MM.1S (cell line): ENCODE measurements at regions not wholly inside any gene's neighbourhood (a gene's known extent, or its start where the extent isn't known, plus 50 kb on each side); places are given as distances from the start of the nearest gene placed in this dataset.
"Not testable (repeated sequence)": the region's sequence is repeated elsewhere in the genome, so short reads cannot be mapped to it uniquely, and the experiment has no call there.

Experiments
- DNase-seq: peaks from one replicate; pipeline ENCODE4 v3.0.0-alpha.2; 2015
- H2AFZ ChIP-seq: fragments of 300-600 bp; sonication (generic); 2 replicates; pipeline ENCODE4 v1.6.0; 2016; ENCODE audit warnings: antibody characterized with exemption, low read length
- H3F3A ChIP-seq: fragments of 300-600 bp; sonication (generic); 2 replicates; pipeline ENCODE4 v1.6.1; 2016; ENCODE audit warnings: mild to moderate bottlenecking, antibody characterized with exemption, low read length, moderate library complexity, mixed read lengths; ENCODE audit not compliant: insufficient read depth
- H3K27ac ChIP-seq: fragments of 300-600 bp; sonication (generic); 2 replicates; pipeline ENCODE4 v1.5.1; 2016; ENCODE audit warnings: mild to moderate bottlenecking, low read length
- H3K27me3 ChIP-seq: fragments of 300-600 bp; sonication (generic); replicated peaks from 2 replicates; pipeline ENCODE4 v1.6.0; 2016; ENCODE audit warnings: low read length; ENCODE audit not compliant: insufficient read depth
- H3K36me3 ChIP-seq: fragments of 300-600 bp; sonication (generic); replicated peaks from 2 replicates; pipeline ENCODE4 v1.6.1; 2016; ENCODE audit warnings: mild to moderate bottlenecking, low read length, mixed read lengths; ENCODE audit not compliant: insufficient read depth
- H3K4me1 ChIP-seq: fragments of 300-600 bp; sonication (generic); 2 replicates; pipeline ENCODE4 v1.6.1; 2016; ENCODE audit warnings: low read length, mixed read lengths
- H3K4me2 ChIP-seq: fragments of 300-600 bp; sonication (generic); 2 replicates; pipeline ENCODE4 v1.6.0; 2016; ENCODE audit warnings: low read depth, low read length
- H3K4me3 ChIP-seq: fragments of 300-600 bp; sonication (generic); 2 replicates; pipeline ENCODE4 v1.5.1; 2016; ENCODE audit warnings: low read length, mixed read lengths
- H3K79me2 ChIP-seq: fragments of 300-600 bp; sonication (generic); 2 replicates; pipeline ENCODE4 v1.6.1; 2016; ENCODE audit warnings: mixed run types, low read length, mixed read lengths
- H3K9ac ChIP-seq: fragments of 300-600 bp; sonication (generic); 2 replicates; pipeline ENCODE4 v1.6.1; 2016; ENCODE audit warnings: low read length, mixed read lengths
- H3K9me2 ChIP-seq: fragments of 300-600 bp; sonication (generic); replicated peaks from 2 replicates; pipeline ENCODE4 v1.6.1; 2016; ENCODE audit warnings: mild to moderate bottlenecking, low read length, mixed read lengths; ENCODE audit not compliant: insufficient read depth
- H3K9me3 ChIP-seq: fragments of 300-600 bp; sonication (generic); replicated peaks from 2 replicates; pipeline ENCODE4 v1.6.1; 2016; ENCODE audit warnings: mild to moderate bottlenecking, low read length, mixed read lengths; ENCODE audit not compliant: insufficient read depth
- H4K20me1 ChIP-seq: fragments of 300-600 bp; sonication (generic); 2 replicates; pipeline ENCODE4 v1.6.1; 2016; ENCODE audit warnings: mild to moderate bottlenecking, low read length, moderate library complexity, mixed read lengths; ENCODE audit not compliant: insufficient read depth
- CTCF ChIP-seq: fragments of 300-600 bp; sonication (generic); IDR thresholded peaks from 2 replicates; pipeline ENCODE4 v1.5.1; 2016; ENCODE audit warnings: antibody characterized with exemption, low read length, mixed read lengths
- EZH2 ChIP-seq: fragments of 300-600 bp; sonication (generic); optimal IDR thresholded peaks from 2 replicates; pipeline ENCODE3; 2017; ENCODE audit warnings: low read depth, mild to moderate bottlenecking, antibody characterized with exemption, low read length, mixed read lengths
- EZH2phosphoT487 ChIP-seq: fragments of 300-600 bp; sonication (generic); IDR thresholded peaks from 2 replicates; pipeline ENCODE4 v1.6.1; 2018; ENCODE audit warnings: antibody characterized with exemption, low read length

- Histone ChIP-seq H4K20me1 (no peaks in the 10 kb centered on the region), H3K4me3 (no peak overlapping the region), H2AFZ (no peak overlapping the region), H3K36me3 (no peaks in the 10 kb centered on the region), H3K4me2 (no peak overlapping the region), H3K27me3 (no peaks in the 10 kb centered on the region), H3K9me3 (no peaks in the 10 kb centered on the region), H3K79me2 (no peaks in the 10 kb centered on the region), H3F3A (no peaks in the 10 kb centered on the region), H3K27ac (no peak overlapping the region), H3K9ac (no peak overlapping the region), H3K4me1 (no peaks in the 10 kb centered on the region), H3K9me2 (no peaks in the 10 kb centered on the region)
- no peak for TF ChIP-seq EZH2
- no peak for TF ChIP-seq EZH2phosphoT487
- no peak for TF ChIP-seq CTCF
- DNase-seq = no peak
Observed at GRCh38 chr1:191520345-191520744, 637.9 kb upstream of the RGS18 start.

- not testable (repeated sequence) for H3K36me3 ChIP-seq, H3K27ac ChIP-seq, H4K20me1 ChIP-seq, H3K4me3 ChIP-seq, H2AFZ ChIP-seq, H3K79me2 ChIP-seq, H3F3A ChIP-seq, H3K27me3 ChIP-seq, DNase-seq, H3K4me1 ChIP-seq, H3K9me2 ChIP-seq, H3K4me2 ChIP-seq, H3K9ac ChIP-seq, H3K9me3 ChIP-seq
Observed at GRCh38 chr1:191525944-191526343, 632.3 kb upstream of the RGS18 start.

- Histone ChIP-seq H3K4me2 (no peak overlapping the region), H3K9me2 (no peaks in the 10 kb centered on the region), H3K9ac (no peak overlapping the region), H3K36me3 (no peaks in the 10 kb centered on the region), H3K79me2 (no peaks in the 10 kb centered on the region), H3K27ac (no peak overlapping the region), H4K20me1 (no peaks in the 10 kb centered on the region), H3K27me3 (no peaks in the 10 kb centered on the region), H3K9me3 (no peaks in the 10 kb centered on the region), H3K4me1 (no peaks in the 10 kb centered on the region), H2AFZ (no peak overlapping the region), H3F3A (no peaks in the 10 kb centered on the region), H3K4me3 (no peak overlapping the region)
- TF ChIP-seq EZH2phosphoT487 (no peak), CTCF (no peak), EZH2 (no peak)
- no peak for DNase-seq
Observed at GRCh38 chr1:191528275-191528674, 630.0 kb upstream of the RGS18 start.

- H3K4me3 ChIP-seq = no peak overlapping the region
- no peaks in the 10 kb centered on the region for H4K20me1 ChIP-seq
- no peaks in the 10 kb centered on the region for H3K4me1 ChIP-seq
- no peak overlapping the region for H3K27ac ChIP-seq
- H3K9ac ChIP-seq = no peak overlapping the region
- no peaks in the 10 kb centered on the region for H3K79me2 ChIP-seq
- no peaks in the 10 kb centered on the region for H3K27me3 ChIP-seq
- no peak for DNase-seq
- no peaks in the 10 kb centered on the region for H3K9me3 ChIP-seq
- no peaks in the 10 kb centered on the region for H3F3A ChIP-seq
- no peaks in the 10 kb centered on the region for H3K36me3 ChIP-seq
- H3K9me2 ChIP-seq = no peaks in the 10 kb centered on the region
- no peak for TF ChIP-seq EZH2
- no peak for TF ChIP-seq CTCF
- no peak for TF ChIP-seq EZH2phosphoT487
- H2AFZ ChIP-seq = no peak overlapping the region
- no peak overlapping the region for H3K4me2 ChIP-seq
Observed at GRCh38 chr1:191530928-191531327, 627.3 kb upstream of the RGS18 start.
